MCF 10A (cell line): ENCODE measurements at regions not wholly inside any gene's neighbourhood (a gene's known extent, or its start where the extent isn't known, plus 50 kb on each side); places are given as distances from the start of the nearest gene placed in this dataset.
A peak's percentile ranks its signal among the peaks of the same experiment; 100 is the strongest.

Source experiments
- BruUV-seq: library from RNA; stranded (reverse); fragments of 400-500 nt; replicated peaks from 2 replicates; lab custom pipeline; 2021; lab: Mats Ljungman, UMichigan
- CTCF ChIA-PET: fragments of 300-600 bp; sonication (Branson Sonifier 250); formaldehyde crosslinking; extraction: SDS; loops from one replicate; lab custom pipeline; 2021; ENCODE audit warnings: antibody characterized with exemption, inconsistent platforms; lab: Yijun Ruan, JAX
- POLR2A ChIA-PET: fragments of 300-600, 350-650 bp; sonication (Branson Sonifier 250); formaldehyde crosslinking; extraction: SDS; loops from one replicate; lab custom pipeline; 2020; ENCODE audit warnings: antibody characterized with exemption, inconsistent platforms; lab: Yijun Ruan, JAX
- DNase-seq: peaks from one replicate; pipeline ENCODE4 v3.0.0-alpha.2; 2018; ENCODE audit not compliant: unreplicated experiment
- H3K27ac Mint-ChIP-seq: one replicate; pipeline ENCODE4 v1.8.0; 2022; ENCODE audit warnings: mild to moderate bottlenecking, low read depth, mixed read lengths; ENCODE audit not compliant: unreplicated experiment
- H3K27me3 Mint-ChIP-seq: one replicate; pipeline ENCODE4 v1.8.0; 2022; ENCODE audit warnings: mixed read lengths; ENCODE audit not compliant: insufficient read depth, unreplicated experiment
- H3K36me3 Mint-ChIP-seq: one replicate; pipeline ENCODE4 v1.8.0; 2022; ENCODE audit warnings: mild to moderate bottlenecking, moderate library complexity, mixed read lengths; ENCODE audit not compliant: insufficient read depth, unreplicated experiment
- H3K4me1 Mint-ChIP-seq: one replicate; pipeline ENCODE4 v1.8.0; 2022; ENCODE audit warnings: mixed read lengths; ENCODE audit not compliant: insufficient read depth, unreplicated experiment
- H3K4me3 Mint-ChIP-seq: one replicate; pipeline ENCODE4 v1.8.0; 2022; ENCODE audit warnings: mild to moderate bottlenecking, moderate library complexity, mixed read lengths; ENCODE audit not compliant: unreplicated experiment
- H3K9me3 Mint-ChIP-seq: one replicate; pipeline ENCODE4 v1.8.0; 2022; ENCODE audit warnings: mixed read lengths; ENCODE audit not compliant: unreplicated experiment
- CTCF ChIP-seq: fragments of 200-600 bp; IDR thresholded peaks from one replicate; pipeline ENCODE4 v1.8.0; 2022; ENCODE audit warnings: antibody characterized with exemption, mild to moderate bottlenecking; ENCODE audit not compliant: unreplicated experiment
- intact Hi-C: fragments of 100-400 bp; cut with micrococcal nuclease; formaldehyde crosslinking; loops from 2 replicates; pipeline ENCODE4 v1.14.1; 2022

- no peak for TF ChIP-seq CTCF
- ChIA-PET POLR2A (no interaction called here), CTCF (no interaction called here)
- no peaks in the 10 kb centered on the region for H3K36me3 Mint-ChIP-seq
- H3K27ac Mint-ChIP-seq, result peak overlapping the region; percentile 54
- peaks cover 15% of the 10 kb centered on the region for H3K4me1 Mint-ChIP-seq
- BruUV-seq, result no TSS peak
- H3K4me3 Mint-ChIP-seq, result no peak overlapping the region
- H3K27me3 Mint-ChIP-seq, result no peaks in the 10 kb centered on the region
- no peaks in the 10 kb centered on the region for H3K9me3 Mint-ChIP-seq
- intact Hi-C loops, result no loop called here
- DNase-seq, result no peak
Observed at GRCh38 chr2:18297534-18298058, 262.9 kb downstream of the RDH14 start.

GRCh38 chr2:18290386-18290785 is 270.1 kb downstream of the RDH14 start:
- no TSS peak for BruUV-seq
- Mint-ChIP-seq H3K4me3 (no peak overlapping the region), H3K4me1 (no peaks in the 10 kb centered on the region), H3K27me3 (no peaks in the 10 kb centered on the region), H3K27ac (no peak overlapping the region), H3K9me3 (no peaks in the 10 kb centered on the region), H3K36me3 (no peaks in the 10 kb centered on the region)
- no peak for DNase-seq
- POLR2A ChIA-PET, result no interaction called here
- intact Hi-C loops, result no loop called here
- CTCF ChIA-PET, result interaction anchor here (0.6 to 1.4 kb wide), 5 partner anchors 69 to 143 kb away, joined by 3 read pairs; no protein-coding TSS in a partner anchor
- TF ChIP-seq CTCF, result no peak

GRCh38 chr2:18286897-18287296 is 273.6 kb downstream of the RDH14 start:
- H3K36me3 Mint-ChIP-seq, result no peaks in the 10 kb centered on the region
- H3K4me1 Mint-ChIP-seq, result no peaks in the 10 kb centered on the region
- intact Hi-C loops, result no loop called here
- H3K4me3 Mint-ChIP-seq, result no peak overlapping the region
- H3K9me3 Mint-ChIP-seq, result no peaks in the 10 kb centered on the region
- no peak for DNase-seq
- ChIA-PET POLR2A (no interaction called here), CTCF (no interaction called here)
- TF ChIP-seq CTCF, result no peak
- BruUV-seq, result no TSS peak
- no peak overlapping the region for H3K27ac Mint-ChIP-seq
- no peaks in the 10 kb centered on the region for H3K27me3 Mint-ChIP-seq

DNA sequence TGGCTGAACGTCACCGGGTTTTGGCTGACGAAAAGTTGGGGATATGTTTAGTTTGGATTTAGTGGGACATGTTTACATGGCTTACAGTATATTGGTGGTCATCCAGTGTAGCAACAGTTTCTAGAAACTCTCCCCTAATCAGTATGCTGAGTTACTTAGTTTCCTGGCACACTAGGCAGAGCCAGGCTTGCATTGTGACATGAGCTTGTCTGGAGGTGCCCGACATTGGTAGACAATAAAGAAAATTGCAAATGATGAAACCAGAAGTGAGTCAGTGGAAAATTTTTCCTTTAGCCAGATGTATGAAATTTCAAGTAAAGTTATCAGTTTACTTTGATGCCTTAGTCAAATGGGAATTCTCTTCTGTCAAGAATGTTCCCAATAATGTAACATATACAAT is 276.1 kb downstream of the RDH14 start:
- intact Hi-C loops, result no loop called here
- Mint-ChIP-seq H3K27ac (no peak overlapping the region), H3K27me3 (no peaks in the 10 kb centered on the region), H3K36me3 (no peaks in the 10 kb centered on the region), H3K4me3 (no peak overlapping the region), H3K9me3 (no peaks in the 10 kb centered on the region), H3K4me1 (no peaks in the 10 kb centered on the region)
- no peak for TF ChIP-seq CTCF
- POLR2A ChIA-PET, result no interaction called here
- DNase-seq, result peak; percentile 57
- CTCF ChIA-PET, result interaction anchor here (0.6 kb wide), 1 partner anchor 39 kb away, joined by 4 read pairs; no protein-coding TSS in a partner anchor
- BruUV-seq, result no TSS peak
